HCT116 (cell line): ENCODE measurements at regions not wholly inside any gene's neighbourhood (a gene's known extent, or its start where the extent isn't known, plus 50 kb on each side); places are given as distances from the start of the nearest gene placed in this dataset.

Experiments
- ATAC-seq: fragments of 200-7000 bp; cut with Tn5 transposase; 2 replicates; pipeline ENCODE4 v1.9.1; 2020; ENCODE audit warnings: mild to moderate bottlenecking, moderate library complexity
- BruUV-seq: library from RNA; stranded (reverse); fragments of 400-500 nt; replicated peaks from 2 replicates; lab custom pipeline; 2021; lab: Mats Ljungman, UMichigan
- CTCF ChIA-PET: fragments of 300-600 bp; sonication (Branson Sonifier 250); formaldehyde crosslinking; loops from one replicate; lab custom pipeline; 2021; ENCODE audit warnings: antibody characterized with exemption; lab: Charles Lee
- POLR2A ChIA-PET: fragments of 300-600, 350-600 bp; sonication (Branson Sonifier 250); formaldehyde crosslinking; loops from one replicate; lab custom pipeline; 2021; ENCODE audit warnings: antibody characterized with exemption; lab: Charles Lee
- RAD21 ChIA-PET, 2 experiments: fragments of 300-600 bp; sonication (Branson Sonifier 250); formaldehyde crosslinking; loops; one replicate each; lab custom pipeline; 2023; ENCODE audit warnings: low total read pairs in 2 of 2; ENCODE audit not compliant: uncharacterized antibody in 2 of 2, unreplicated experiment in 2 of 2, low non-redundant PET in 1 of 2; lab: Charles Lee
- DNase-seq: peaks from one replicate; pipeline ENCODE4 v3.0.0-alpha.2; 2010; ENCODE audit warnings: low read depth, low spot score
- H2AFZ ChIP-seq: fragments of 200-600 bp; shearing (Covaris generic), sonication (generic); 2 replicates; pipeline ENCODE4 v1.6.1; 2017; ENCODE audit warnings: low read depth, mixed run types, mixed read lengths, antibody characterized with exemption, low read length; ENCODE audit not compliant: poor library complexity, severe bottlenecking
- H3K27ac ChIP-seq: 2 replicates; pipeline ENCODE4 v1.5.1; 2012; ENCODE audit warnings: low read depth, low read length
- H3K27me3 ChIP-seq: fragments of 200-600 bp; sonication (generic); 2 replicates; pipeline ENCODE4 v1.6.1; 2016; ENCODE audit warnings: mixed run types, low read length, mixed read lengths; ENCODE audit not compliant: insufficient read depth
- H3K36me3 ChIP-seq, 2 experiments: fragments of 200-500 bp in 1 of 2; fragments of 200-600 bp in 1 of 2; sonication (Bioruptor generic) in 1 of 2; sonication (generic) in 1 of 2; 2 replicates each; pipeline versions ENCODE4 v1.5.1 to v1.6.1; 2014 to 2016; ENCODE audit warnings: low read length in 2 of 2, inconsistent platforms in 1 of 2, mixed read lengths in 1 of 2, mixed run types in 1 of 2; ENCODE audit not compliant: insufficient read depth in 2 of 2, control insufficient read depth in 1 of 2
- H3K4me1 ChIP-seq, 2 experiments: fragments of 200-600 bp in 1 of 2; sonication (generic) in 1 of 2; 2 replicates each; pipeline versions ENCODE4 v1.5.1 to v1.6.1; 2012 to 2017; ENCODE audit warnings: low read length in 2 of 2, inconsistent platforms in 1 of 2, mild to moderate bottlenecking in 1 of 2, mixed read lengths in 1 of 2, mixed run types in 1 of 2, moderate library complexity in 1 of 2; ENCODE audit not compliant: insufficient read depth in 2 of 2, control insufficient read depth in 1 of 2
- H3K4me2 ChIP-seq: fragments of 200-600 bp; sonication (generic); 2 replicates; pipeline ENCODE4 v1.6.1; 2017; ENCODE audit warnings: mixed run types, low read length, mixed read lengths
- H3K4me3 ChIP-seq, 2 experiments: fragments of 200-600 bp in 1 of 2; sonication (generic) in 1 of 2; replicated peaks in 1 of 2; 2 replicates each; pipeline ENCODE4 v1.5.1; 2011 to 2016; ENCODE audit warnings: low read length in 2 of 2, control low read depth in 1 of 2, low read depth in 1 of 2, mild to moderate bottlenecking in 1 of 2, mixed read lengths in 1 of 2, mixed run types in 1 of 2
- H3K79me2 ChIP-seq: fragments of 200-600 bp; sonication (generic); 2 replicates; pipeline ENCODE4 v1.6.1; 2017; ENCODE audit warnings: mild to moderate bottlenecking, mixed run types, low read length, moderate library complexity, mixed read lengths; ENCODE audit not compliant: insufficient read depth
- H3K9ac ChIP-seq: fragments of 200-600 bp; sonication (generic); 2 replicates; pipeline ENCODE4 v1.6.1; 2016; ENCODE audit warnings: low read length, mixed read lengths
- H3K9me2 ChIP-seq: fragments of 200-600 bp; sonication (generic), shearing (Covaris generic); 2 replicates; pipeline ENCODE4 v1.6.1; 2017; ENCODE audit warnings: mixed run types, mild to moderate bottlenecking, moderate library complexity; ENCODE audit not compliant: insufficient read depth
- H3K9me3 ChIP-seq, 2 experiments: fragments of 200-500 bp in 1 of 2; fragments of 200-600 bp in 1 of 2; sonication (Bioruptor generic) in 1 of 2; sonication (generic) in 1 of 2; 2 replicates each; pipeline ENCODE4 v1.6.1; 2014 to 2017; ENCODE audit warnings: low read length in 2 of 2, mixed read lengths in 2 of 2, inconsistent platforms in 1 of 2, low read depth in 1 of 2, mild to moderate bottlenecking in 1 of 2, mixed run types in 1 of 2, moderate library complexity in 1 of 2; ENCODE audit not compliant: control insufficient read depth in 1 of 2, insufficient read depth in 1 of 2
- H4K20me1 ChIP-seq: fragments of 200-600 bp; sonication (generic), shearing (Covaris generic); 2 replicates; pipeline ENCODE4 v1.6.1; 2017; ENCODE audit warnings: mixed run types, mild to moderate bottlenecking, moderate library complexity; ENCODE audit not compliant: insufficient read depth
- ATF3 ChIP-seq: IDR thresholded peaks from 2 replicates; pipeline ENCODE4 v1.6.1; 2012
- CEBPB ChIP-seq: IDR thresholded peaks from 2 replicates; pipeline ENCODE4 v1.6.1; 2012; ENCODE audit warnings: low read depth
- CTCF ChIP-seq, 3 experiments: fragments of 200-600 bp in 1 of 3; sonication (generic) in 1 of 3; IDR thresholded peaks in 2 of 3; conservative IDR thresholded peaks in 1 of 3; 2 replicates each; pipeline ENCODE4 v1.5.1; 2012 to 2017; ENCODE audit warnings: low read depth in 2 of 3, low read length in 2 of 3, antibody characterized with exemption in 1 of 3, borderline replicate concordance in 1 of 3, control low read depth in 1 of 3, mild to moderate bottlenecking in 1 of 3, mixed read lengths in 1 of 3, mixed run types in 1 of 3, moderate library complexity in 1 of 3; ENCODE audit not compliant: insufficient read depth in 1 of 3
- ELF1 ChIP-seq: IDR thresholded peaks from 2 replicates; pipeline ENCODE4 v1.6.1; 2012; ENCODE audit warnings: low read depth, borderline replicate concordance
- EZH2 ChIP-seq: fragments of 200-600 bp; sonication (generic); IDR thresholded peaks from 2 replicates; pipeline ENCODE4 v1.6.1; 2017; ENCODE audit warnings: antibody characterized with exemption, mixed run types
- POLR2AphosphoS5 ChIP-seq: IDR thresholded peaks from 2 replicates; pipeline ENCODE4 v1.6.1; 2011; ENCODE audit warnings: mild to moderate bottlenecking, low read depth, low read length, moderate library complexity
- SIN3A ChIP-seq: IDR thresholded peaks from 2 replicates; pipeline ENCODE4 v1.6.1; 2012; ENCODE audit warnings: low read depth
- ZBTB33 ChIP-seq: IDR thresholded peaks from 2 replicates; pipeline ENCODE4 v1.6.1; 2011; ENCODE audit warnings: mild to moderate bottlenecking, low read length, moderate library complexity; ENCODE audit not compliant: insufficient replicate concordance; ENCODE audit errors: extremely low read depth
- ZFX ChIP-seq: fragments of 450-650 bp; IDR thresholded peaks from 2 replicates; pipeline ENCODE4 v1.6.1; 2017
- intact Hi-C: fragments of 100-400 bp; cut with micrococcal nuclease; formaldehyde crosslinking; loops from 2 replicates; pipeline ENCODE4 v1.10.0; 2022

- Histone ChIP-seq H2AFZ (no peak overlapping the region), H3K9me2 (no peaks in the 10 kb centered on the region), H3K4me2 (no peak overlapping the region), H3K27ac (no peak overlapping the region)
- intact Hi-C loops: no loop called here
- CTCF ChIA-PET: no interaction called here
- BruUV-seq: no TSS peak
- no peak for TF ChIP-seq ATF3
- no peak for TF ChIP-seq CEBPB
- no peak for TF ChIP-seq EZH2
- no peak for TF ChIP-seq SIN3A
- TF ChIP-seq, all 23 proteins: peak for 0
- Histone ChIP-seq H3K9me3 (no peaks in the 10 kb centered on the region), H3K4me1 (peaks cover 20 to 61% of the 10 kb centered on the region in 2 experiments), H3K9ac (no peak overlapping the region), H3K79me2 (no peaks in the 10 kb centered on the region), H3K4me3 (no peak overlapping the region), H4K20me1 (no peaks in the 10 kb centered on the region), H3K36me3 (no peaks in the 10 kb centered on the region), H3K27me3 (no peaks in the 10 kb centered on the region)
- ATAC-seq (no peak), DNase-seq (no peak)
- ChIA-PET POLR2A (no interaction called here), RAD21 (no interaction called here)
Measured at GRCh38 chr6:169165561-169166300, 87.9 kb downstream of the THBS2 start.

- Histone ChIP-seq H4K20me1 (no peaks in the 10 kb centered on the region), H3K9ac (no peak overlapping the region), H3K4me3 (no peak overlapping the region), H3K4me1 (peaks cover 20 to 54% of the 10 kb centered on the region in 2 experiments), H3K9me2 (no peaks in the 10 kb centered on the region), H3K27me3 (no peaks in the 10 kb centered on the region), H3K4me2 (no peak overlapping the region), H3K79me2 (no peaks in the 10 kb centered on the region), H3K27ac (no peak overlapping the region), H3K9me3 (no peaks in the 10 kb centered on the region), H3K36me3 (no peaks in the 10 kb centered on the region), H2AFZ (no peak overlapping the region)
- ChIA-PET CTCF (no interaction called here), RAD21 (no interaction called here), POLR2A (no interaction called here)
- ATAC-seq: no peak
- no peak for TF ChIP-seq ELF1
- TF ChIP-seq EZH2: no peak
- TF ChIP-seq CTCF (IDR thresholded peaks at IDR 0.05 in 2 of 3, conservative IDR thresholded peaks at IDR 0.05 in 1 of 3; ENCODE audit: borderline replicate concordance in 1 of 3, insufficient read depth in 1 of 3, low read depth in 2 of 3, low read length in 2 of 3): no peak
- no peak for TF ChIP-seq POLR2AphosphoS5
- TF ChIP-seq ZFX: no peak
- no peak for TF ChIP-seq ZBTB33
- intact Hi-C loops: no loop called here
- no peak for DNase-seq
- no TSS peak for BruUV-seq
Measured at GRCh38 chr6:169164986-169165385, 88.7 kb downstream of the THBS2 start.
